Ascending aorta (tissue), 2 donors: ENCODE measurements at regions not wholly inside any gene's neighbourhood (a gene's known extent, or its start where the extent isn't known, plus 50 kb on each side); places are given as distances from the start of the nearest gene placed in this dataset.

Experiments
- DNase-seq, 2 donors: peaks; one replicate each; pipeline ENCODE4 v3.0.0-alpha.2; 2019; ENCODE audit warnings: low spot score in 2 of 2
- H3K27ac ChIP-seq, 2 donors: fragments of 200-600 bp; sonication (generic); one replicate each; pipeline ENCODE4 v1.5.1; 2016 to 2017; ENCODE audit warnings: mild to moderate bottlenecking in 1 of 2
- H3K27me3 ChIP-seq: fragments of 200-600 bp; sonication (generic); one replicate; pipeline ENCODE4 v1.5.1; 2017
- H3K36me3 ChIP-seq, 2 donors: fragments of 200-600 bp; sonication (generic); one replicate each; pipeline ENCODE4 v1.5.1; 2016
- H3K4me1 ChIP-seq, 2 donors: fragments of 200-600 bp; sonication (generic); one replicate each; pipeline ENCODE4 v1.5.1; 2016 to 2017; ENCODE audit warnings: mild to moderate bottlenecking in 1 of 2
- H3K4me3 ChIP-seq, 2 donors: fragments of 200-600 bp; sonication (generic); one replicate each; pipeline ENCODE4 v1.5.1; 2016 to 2017; ENCODE audit warnings: mild to moderate bottlenecking in 1 of 2
- H3K9me3 ChIP-seq, 2 donors: fragments of 200-600 bp; sonication (generic); one replicate each; pipeline ENCODE4 v1.5.1; 2016
- intact Hi-C: fragments of 100-400 bp; cut with DNase I; formaldehyde crosslinking; loops from one replicate; pipeline ENCODE4 v1.15.1; 2023
- TF ChIP-seq, protein P1 (sequence below), 3 experiments: fragments of 200-600 bp in 2 of 3; fragments of 450-650 bp in 1 of 3; sonication (generic) in 2 of 3; IDR thresholded peaks; one replicate each; pipeline ENCODE4 v1.5.1; 2016 to 2019; ENCODE audit warnings: antibody characterized with exemption in 3 of 3, mild to moderate bottlenecking in 1 of 3, moderate library complexity in 1 of 3

DNA sequence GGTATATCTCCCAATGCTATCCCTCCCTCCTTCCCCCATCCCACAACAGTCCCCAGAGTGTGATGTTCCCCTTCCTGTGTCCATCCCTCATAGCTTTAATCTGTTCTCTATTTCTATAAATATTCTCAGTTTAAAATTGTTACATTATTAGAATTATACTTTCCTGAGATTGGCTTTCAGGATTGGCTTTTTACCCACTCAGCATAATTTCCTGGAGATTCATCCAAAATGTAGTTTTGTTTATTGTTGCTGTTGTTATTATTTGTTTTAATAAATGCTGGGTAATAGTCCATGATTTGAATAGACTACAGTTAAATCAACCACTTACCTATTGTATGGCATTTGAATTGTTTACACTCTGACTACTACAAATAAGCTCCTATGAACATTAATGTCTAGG lies 936.4 kb downstream of the FAT4 start:
- no peaks in the 10 kb centered on the region for H3K36me3 ChIP-seq
- TF ChIP-seq, protein P1, sequence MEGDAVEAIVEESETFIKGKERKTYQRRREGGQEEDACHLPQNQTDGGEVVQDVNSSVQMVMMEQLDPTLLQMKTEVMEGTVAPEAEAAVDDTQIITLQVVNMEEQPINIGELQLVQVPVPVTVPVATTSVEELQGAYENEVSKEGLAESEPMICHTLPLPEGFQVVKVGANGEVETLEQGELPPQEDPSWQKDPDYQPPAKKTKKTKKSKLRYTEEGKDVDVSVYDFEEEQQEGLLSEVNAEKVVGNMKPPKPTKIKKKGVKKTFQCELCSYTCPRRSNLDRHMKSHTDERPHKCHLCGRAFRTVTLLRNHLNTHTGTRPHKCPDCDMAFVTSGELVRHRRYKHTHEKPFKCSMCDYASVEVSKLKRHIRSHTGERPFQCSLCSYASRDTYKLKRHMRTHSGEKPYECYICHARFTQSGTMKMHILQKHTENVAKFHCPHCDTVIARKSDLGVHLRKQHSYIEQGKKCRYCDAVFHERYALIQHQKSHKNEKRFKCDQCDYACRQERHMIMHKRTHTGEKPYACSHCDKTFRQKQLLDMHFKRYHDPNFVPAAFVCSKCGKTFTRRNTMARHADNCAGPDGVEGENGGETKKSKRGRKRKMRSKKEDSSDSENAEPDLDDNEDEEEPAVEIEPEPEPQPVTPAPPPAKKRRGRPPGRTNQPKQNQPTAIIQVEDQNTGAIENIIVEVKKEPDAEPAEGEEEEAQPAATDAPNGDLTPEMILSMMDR (IDR thresholded peaks at IDR 0.05): no peak
- no peaks in the 10 kb centered on the region for H3K27me3 ChIP-seq
- no peaks in the 10 kb centered on the region for H3K9me3 ChIP-seq
- no peak overlapping the region for H3K27ac ChIP-seq
- H3K4me1 ChIP-seq: no peaks in the 10 kb centered on the region
- intact Hi-C loops: no loop called here
- no peak overlapping the region for H3K4me3 ChIP-seq
- DNase-seq: no peak

DNA sequence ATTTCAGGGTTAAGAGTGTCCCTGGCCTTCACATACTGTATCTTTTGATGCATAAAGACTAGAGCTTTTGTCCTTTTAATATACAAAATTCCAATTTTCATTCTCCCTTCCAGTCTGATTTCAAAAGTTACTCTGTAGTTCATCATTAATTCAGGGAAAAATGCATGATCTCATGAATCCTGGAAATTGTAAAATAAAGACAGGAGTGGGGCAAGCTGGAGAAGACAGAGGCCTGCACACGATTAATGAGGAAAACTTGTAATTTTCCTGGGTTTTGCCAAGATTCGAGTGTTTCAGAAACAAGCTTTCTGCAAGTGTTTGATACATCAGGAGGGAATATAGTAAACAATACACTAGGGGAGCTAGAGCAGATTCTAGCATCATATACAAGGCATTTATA lies 947.9 kb downstream of the FAT4 start:
- no peaks in the 10 kb centered on the region for H3K36me3 ChIP-seq
- H3K9me3 ChIP-seq: no peaks in the 10 kb centered on the region
- intact Hi-C loops: no loop called here
- no peak for DNase-seq
- H3K27ac ChIP-seq: no peak overlapping the region
- H3K4me1 ChIP-seq: no peaks in the 10 kb centered on the region
- no peaks in the 10 kb centered on the region for H3K27me3 ChIP-seq
- no peak overlapping the region for H3K4me3 ChIP-seq
- TF ChIP-seq, protein P1 (IDR thresholded peaks at IDR 0.05): no peak

DNA sequence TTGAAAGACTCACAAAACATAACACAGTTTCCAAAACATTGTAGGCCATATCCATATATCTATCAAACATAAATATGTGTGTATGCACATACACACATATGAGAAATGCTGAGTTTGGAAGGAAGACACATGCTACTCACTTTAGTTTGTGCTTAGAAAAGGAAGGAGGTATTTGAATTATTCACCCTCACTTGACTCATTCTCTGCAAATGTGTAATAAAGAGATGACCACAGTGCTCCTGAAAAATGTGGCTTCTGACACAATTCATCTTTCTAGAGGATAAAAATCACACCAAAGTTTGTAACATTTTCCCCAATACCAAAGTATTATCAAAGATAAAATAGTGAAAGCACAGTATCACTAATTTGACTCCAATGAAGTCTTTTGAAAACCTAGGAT lies 950.1 kb downstream of the FAT4 start:
- DNase-seq: no peak
- Histone ChIP-seq H3K9me3 (no peaks in the 10 kb centered on the region), H3K4me3 (no peak overlapping the region), H3K27ac (no peak overlapping the region), H3K4me1 (no peaks in the 10 kb centered on the region), H3K36me3 (no peaks in the 10 kb centered on the region), H3K27me3 (no peaks in the 10 kb centered on the region)
- intact Hi-C loops: no loop called here
- TF ChIP-seq, protein P1 (IDR thresholded peaks at IDR 0.05): no peak

DNA sequence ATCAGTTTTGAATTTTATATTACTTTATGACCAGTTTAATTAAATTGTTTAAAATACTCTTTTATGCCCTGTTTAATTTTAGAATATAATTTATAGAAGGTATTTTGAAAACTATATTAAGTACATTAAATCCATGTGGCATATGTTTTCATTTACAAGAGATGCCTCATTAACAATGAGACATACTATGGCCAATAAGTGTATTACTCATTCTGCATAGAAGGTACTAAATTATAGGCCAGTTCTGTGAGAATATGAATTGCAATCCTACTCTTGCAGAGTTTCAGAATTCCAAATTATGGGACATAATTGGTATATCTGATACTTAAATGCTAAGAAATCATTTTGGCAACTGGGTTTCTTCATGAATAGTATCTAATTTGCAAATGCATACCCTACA lies 951.1 kb downstream of the FAT4 start:
- Histone ChIP-seq H3K4me3 (no peak overlapping the region), H3K27me3 (no peaks in the 10 kb centered on the region), H3K9me3 (no peaks in the 10 kb centered on the region), H3K27ac (no peak overlapping the region), H3K4me1 (no peaks in the 10 kb centered on the region), H3K36me3 (no peaks in the 10 kb centered on the region)
- TF ChIP-seq, protein P1 (IDR thresholded peaks at IDR 0.05): no peak
- DNase-seq: no peak
- intact Hi-C loops: no loop called here

DNA sequence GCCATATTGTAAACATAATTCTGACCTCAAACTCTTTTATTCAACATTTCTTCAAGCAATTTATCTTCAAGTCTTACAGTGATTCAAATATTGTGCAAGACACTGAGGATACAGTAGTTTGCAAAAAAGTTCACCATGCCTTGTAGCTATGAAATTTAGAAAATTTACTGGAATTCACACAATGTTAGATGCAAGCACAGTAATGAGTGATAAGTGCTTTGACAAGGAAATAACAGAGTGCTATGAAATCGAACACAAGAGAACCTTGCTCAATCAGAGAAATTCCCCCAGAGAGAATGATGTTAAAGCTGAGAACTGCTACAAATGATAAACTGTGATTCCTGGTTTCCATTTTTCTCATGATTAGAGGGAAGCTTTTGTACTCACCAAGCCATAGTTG lies 952.9 kb downstream of the FAT4 start:
- H3K4me3 ChIP-seq: no peak overlapping the region
- TF ChIP-seq, protein P1 (IDR thresholded peaks at IDR 0.05): no peak
- intact Hi-C loops: no loop called here
- no peak for DNase-seq
- no peaks in the 10 kb centered on the region for H3K4me1 ChIP-seq
- H3K36me3 ChIP-seq: no peaks in the 10 kb centered on the region
- no peak overlapping the region for H3K27ac ChIP-seq
- no peaks in the 10 kb centered on the region for H3K27me3 ChIP-seq
- no peaks in the 10 kb centered on the region for H3K9me3 ChIP-seq

DNA sequence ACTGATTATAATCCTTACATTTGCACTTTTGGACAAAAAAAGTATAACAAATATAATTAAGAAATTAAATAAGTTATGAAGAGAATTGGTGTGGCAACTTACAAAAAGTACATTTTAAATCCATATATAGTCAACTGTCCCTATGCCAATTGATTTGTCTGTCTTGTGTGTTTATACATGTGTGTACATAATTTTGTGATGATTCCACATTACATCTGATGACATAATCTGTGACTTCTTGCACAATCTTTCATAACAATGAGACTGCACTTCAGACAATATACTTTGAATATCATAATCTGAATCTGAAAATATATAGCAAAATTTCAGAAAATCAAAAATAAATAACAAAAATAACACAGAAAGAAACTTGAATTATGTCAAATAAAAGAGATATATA lies 953.4 kb downstream of the FAT4 start:
- Histone ChIP-seq H3K4me1 (no peaks in the 10 kb centered on the region), H3K36me3 (no peaks in the 10 kb centered on the region), H3K27me3 (no peaks in the 10 kb centered on the region), H3K27ac (no peak overlapping the region), H3K4me3 (no peak overlapping the region), H3K9me3 (no peaks in the 10 kb centered on the region)
- intact Hi-C loops: no loop called here
- TF ChIP-seq, protein P1 (IDR thresholded peaks at IDR 0.05): no peak
- no peak for DNase-seq
